HS-27A (cell line): ENCODE measurements at regions not wholly inside any gene's neighbourhood (a gene's known extent, or its start where the extent isn't known, plus 50 kb on each side); places are given as distances from the start of the nearest gene placed in this dataset.
"Not testable (repeated sequence)": the region's sequence is repeated elsewhere in the genome, so short reads cannot be mapped to it uniquely, and the experiment has no call there.

ENCODE experiments used
- DNase-seq: peaks from one replicate; pipeline ENCODE4 v3.0.0-alpha.2; 2012; ENCODE audit warnings: low read depth, missing footprints

DNA sequence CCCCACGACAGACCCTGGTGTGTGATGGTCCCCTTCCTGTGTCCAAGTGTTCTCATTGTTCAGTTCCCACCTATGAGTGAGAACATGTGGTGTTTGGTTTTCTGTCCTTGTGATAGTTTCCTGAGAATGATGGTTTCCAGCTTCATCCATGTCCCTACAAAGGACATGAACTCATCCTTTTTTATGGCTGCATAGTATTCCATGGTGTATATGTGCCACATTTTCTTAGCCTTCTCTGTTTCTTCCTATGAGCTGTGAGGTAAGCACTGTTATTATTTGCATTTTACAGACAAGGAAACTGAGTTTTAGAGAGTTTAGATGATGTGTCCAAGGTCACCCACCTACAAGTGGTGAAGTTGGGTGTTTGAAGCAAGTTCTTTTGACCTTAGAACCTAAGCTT is 51.1 kb upstream of the BNC1 start:
- DNase-seq = not testable (repeated sequence)

DNA sequence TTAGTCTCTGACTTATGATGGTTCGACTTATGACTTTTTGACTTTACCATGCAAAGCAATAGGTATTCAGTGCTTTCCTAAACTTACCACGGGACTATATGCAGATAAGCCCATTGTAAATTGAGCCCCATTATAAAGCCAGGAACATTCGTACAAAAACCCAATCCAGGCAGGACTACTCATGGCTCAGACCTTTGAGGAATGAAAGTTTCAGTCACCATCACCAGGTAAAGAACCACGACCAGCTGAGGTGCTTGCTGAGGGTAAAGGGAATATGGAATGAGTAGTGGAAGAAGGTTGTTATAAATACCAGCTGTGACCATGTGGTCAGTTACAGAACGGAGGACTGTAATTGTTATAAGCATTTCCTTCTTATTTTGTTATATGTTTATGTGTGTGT is 54.9 kb upstream of the BNC1 start:
- no peak for DNase-seq

DNA sequence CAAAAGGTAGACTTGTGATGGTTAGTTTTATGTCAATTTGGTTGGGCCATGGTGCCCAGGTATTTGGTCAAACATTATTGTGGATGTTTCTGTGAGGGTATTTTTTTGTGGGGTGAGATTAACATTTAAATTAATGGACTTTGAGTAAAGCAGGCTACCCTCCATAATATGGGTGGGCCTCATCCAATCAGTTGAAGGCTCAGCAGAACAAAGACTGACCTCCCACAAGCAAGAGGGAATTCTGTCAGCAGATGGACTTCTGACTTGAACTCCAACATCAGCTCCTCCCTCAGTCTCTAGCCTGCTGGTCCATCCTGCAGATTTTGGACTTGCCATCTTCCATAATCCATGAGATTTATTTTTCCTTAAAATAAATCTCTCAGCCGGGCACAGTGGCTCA is 55.6 kb upstream of the BNC1 start:
- DNase-seq = no peak

DNA sequence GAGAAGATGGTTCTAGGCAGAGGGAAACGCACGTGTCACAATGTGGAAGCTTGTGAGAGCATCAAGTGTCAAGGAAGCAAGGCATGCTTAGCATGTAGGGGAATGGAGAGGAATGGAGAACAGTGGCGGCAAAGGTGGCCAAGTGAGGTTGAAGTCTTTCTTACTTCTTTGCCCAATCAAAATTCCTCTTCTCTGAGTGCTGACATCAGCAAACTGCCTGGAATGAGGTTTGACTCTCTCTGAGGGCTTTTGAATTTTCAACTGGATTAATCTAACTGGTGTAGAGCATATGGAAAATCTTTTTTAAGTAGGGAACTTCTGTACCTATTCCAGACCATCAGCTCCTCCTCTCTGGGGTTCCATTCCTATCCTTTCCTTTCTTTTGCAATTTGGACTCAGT is 61.9 kb upstream of the BNC1 start:
- no peak for DNase-seq

DNA sequence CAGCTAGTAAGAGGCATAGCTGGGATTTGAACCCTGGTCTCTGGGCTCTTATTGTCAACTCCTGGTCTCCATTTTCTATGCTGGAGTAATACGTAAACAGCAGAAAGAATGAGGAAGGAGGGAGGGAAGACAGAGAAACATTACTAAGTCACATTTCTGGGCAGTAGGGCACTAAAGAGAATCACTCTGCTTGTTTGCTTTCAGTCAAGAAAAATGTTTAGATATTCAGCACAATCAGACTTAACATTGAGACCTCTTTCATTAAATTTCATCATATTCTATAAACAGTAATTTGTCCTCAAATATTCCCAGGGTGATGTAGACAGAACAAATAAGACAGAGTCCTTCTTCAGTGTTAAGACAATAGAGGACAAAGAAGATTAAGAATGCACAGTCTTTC is 67.7 kb upstream of the BNC1 start:
- DNase-seq = no peak

DNA sequence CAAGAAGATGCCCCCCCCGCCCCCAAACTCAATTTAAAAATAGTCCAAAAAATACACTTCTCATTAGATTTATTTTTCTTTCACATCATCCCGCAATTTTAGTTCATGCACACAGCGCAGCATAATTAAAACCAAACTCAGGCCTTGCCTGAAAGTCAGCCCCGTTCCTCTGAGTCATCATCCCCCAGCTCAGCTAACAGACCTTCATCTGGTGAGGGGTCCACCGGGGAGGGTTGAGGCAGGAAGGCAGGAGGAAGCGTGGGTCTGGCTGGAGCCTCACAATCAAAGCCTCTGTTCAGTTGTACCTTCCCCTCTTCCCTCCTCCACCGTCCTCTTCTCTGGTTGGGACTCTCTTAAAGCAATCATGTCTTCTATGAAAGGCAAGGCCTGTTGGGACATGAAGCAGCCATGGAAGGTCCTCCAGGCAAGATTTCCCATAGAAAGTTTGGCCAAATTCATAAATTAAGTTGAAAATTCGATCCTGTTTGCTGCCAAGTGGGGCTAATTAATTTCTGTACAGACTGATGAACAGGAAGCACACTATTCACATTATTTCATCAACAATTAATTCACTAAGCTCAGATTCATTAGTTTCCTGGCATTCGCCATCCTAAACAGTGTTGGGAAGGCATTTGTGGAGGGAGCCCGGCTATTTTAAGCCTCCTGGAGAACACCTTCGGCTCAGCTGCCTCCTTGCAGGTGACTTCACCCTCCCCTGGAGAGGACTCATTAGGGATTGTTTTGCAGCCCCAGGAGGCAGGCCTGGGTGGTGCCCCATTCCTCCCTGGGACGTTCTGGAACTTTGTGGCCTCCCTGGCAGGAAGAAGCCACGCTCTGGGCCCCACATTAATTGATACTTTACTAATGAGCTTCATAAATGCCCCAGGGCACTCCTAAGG is 72.3 kb upstream of the BNC1 start:
- no peak for DNase-seq

DNA sequence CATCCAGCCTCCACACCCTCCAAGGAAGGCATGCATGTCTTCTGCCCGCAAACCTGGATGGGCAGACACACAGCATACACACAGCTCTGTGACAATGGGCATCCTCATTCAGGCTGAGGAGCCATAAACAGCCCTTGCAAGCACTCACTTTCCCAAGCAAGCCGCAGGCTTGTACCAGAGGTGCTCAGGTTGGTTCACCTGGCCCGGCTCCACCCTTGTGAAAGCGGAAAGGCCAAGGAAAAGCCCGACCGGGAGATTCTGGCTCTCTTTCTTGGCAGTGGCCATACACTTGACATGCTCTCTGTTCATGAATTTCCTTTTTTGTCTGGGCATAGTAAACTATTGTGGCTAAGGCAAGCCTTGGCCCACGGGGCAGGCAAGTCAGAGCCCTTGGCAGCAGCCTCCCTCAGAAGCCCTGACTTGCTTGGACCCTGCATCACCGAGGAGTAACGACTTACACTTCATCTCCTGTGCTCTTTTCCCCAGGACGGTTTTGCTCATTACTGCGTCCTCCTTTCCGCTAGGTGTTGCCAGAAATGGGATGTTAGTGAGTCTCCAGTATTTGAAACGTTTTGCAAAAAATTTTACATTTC is 74.6 kb upstream of the BNC1 start:
- no peak for DNase-seq

DNA sequence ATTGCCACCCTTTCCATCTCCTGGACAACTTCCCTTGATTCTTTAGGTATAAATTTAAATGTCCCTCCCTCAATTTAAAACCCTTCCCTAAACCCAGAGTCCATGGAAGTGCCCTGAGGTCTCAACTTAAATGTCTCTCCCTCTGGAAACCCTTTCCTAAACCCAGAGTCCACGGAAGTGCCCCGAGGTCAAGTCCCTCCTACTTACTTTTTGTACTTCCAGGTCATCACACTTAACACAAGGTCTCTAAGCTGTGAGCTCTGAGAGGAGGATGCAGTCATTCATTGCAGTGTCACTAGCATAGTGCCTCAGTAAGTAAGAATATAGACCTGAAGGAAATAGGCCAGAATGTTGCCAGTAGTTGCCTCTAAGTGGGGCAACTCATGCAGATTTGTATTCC is 78.2 kb upstream of the BNC1 start:
- no peak for DNase-seq

DNA sequence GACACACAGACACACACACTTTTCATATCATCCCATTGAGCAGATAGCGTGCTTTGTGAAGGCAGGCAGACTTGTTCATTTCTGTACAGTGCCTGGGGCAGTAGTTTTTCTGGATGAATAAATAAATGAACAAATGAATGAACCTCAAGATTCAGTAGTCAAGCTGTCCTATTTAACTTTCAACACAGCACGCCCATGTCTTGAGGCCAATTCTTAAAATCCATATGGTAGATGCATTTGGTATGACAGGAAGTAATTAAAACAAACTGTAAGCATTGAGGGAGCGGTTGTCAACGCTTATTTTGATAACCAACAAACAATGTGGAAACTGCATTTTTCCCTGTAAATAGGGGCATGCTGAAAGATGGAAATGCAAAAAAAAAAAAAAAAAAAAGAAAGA is 80.0 kb upstream of the BNC1 start:
- no peak for DNase-seq

DNA sequence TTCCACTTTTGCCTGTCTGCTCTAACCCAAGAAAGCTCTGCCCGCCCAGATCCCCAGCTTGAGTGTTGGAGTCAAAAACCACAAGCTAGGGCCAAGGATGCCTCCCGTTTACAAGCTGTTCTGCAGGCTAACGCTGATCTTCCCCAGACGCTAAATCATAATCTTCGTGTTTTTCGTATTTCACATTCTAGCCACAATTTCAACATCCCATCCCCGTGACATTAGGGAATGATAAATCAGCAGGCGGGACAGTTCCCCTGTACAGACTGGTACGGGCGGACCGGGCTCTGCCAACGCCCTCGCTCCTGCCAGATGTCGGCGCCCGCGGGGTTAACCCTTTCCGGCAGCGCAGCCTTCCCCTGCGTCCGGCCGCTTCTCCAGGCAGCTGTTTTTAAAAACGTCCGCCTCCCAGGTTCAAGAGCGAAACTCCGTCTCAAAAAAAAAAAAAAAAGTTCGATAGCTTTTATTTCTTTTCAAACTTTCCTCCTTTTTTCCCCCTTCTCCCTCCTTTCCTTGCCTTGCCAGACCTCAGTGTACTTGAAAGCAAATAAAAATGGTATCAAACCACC is 81.0 kb upstream of the BNC1 start:
- DNase-seq = peak; percentile 34

DNA sequence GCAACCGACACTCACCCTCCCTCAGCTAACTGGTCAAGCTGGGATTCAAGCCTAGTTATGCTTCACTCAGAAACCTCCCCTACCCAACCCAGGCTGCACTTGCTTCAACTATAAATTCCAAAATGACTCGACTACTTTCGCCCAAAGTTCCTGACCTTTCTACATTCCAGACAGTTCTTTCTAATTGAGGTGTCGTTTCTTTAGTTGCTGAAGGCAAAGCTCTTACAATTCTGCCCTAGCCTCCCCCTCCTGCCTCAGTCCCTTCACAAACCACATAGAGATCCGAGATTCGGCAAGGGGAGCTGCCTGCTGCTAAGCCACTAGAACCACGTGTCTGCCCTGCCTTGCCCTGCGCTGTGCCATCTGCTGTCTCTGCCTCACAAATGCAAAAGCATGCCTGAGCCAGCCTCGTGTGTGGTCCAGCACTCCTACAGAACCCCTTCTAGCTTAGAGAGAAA is 74.7 kb upstream of the SH3GL3 start:
- peak; percentile 46 for DNase-seq

DNA sequence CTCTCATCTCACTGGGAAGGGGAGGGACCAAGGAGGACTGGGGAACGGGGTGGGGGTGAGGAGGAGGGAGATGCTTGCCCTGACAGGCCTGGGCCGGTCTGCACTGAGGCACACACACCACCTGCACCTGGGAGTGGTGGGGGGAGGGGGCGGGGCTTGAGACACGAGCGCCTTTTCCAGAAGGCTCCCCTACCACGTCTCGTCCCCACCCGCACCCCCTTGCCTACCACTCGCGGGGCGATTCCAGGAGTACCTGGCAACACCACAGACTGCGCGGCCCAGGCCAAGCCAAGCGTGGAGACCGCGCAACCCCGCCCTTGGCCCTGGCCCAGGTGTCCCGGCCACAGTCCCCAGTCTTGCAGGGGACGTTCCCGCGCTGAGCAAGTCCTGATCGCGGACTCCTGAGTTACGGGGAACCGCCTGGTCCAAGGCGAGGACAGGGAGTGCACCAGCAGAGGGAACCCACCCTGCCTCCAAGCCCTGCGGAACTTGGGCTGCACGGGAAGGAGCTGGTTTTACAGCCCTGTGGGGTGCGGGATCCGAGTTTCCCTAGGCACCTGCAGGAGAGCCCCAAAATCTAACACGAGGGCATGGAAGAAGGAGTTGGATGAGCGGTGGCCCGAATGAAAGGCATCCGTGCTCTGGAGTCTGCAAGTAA is 68.1 kb upstream of the SH3GL3 start:
- no peak for DNase-seq

DNA sequence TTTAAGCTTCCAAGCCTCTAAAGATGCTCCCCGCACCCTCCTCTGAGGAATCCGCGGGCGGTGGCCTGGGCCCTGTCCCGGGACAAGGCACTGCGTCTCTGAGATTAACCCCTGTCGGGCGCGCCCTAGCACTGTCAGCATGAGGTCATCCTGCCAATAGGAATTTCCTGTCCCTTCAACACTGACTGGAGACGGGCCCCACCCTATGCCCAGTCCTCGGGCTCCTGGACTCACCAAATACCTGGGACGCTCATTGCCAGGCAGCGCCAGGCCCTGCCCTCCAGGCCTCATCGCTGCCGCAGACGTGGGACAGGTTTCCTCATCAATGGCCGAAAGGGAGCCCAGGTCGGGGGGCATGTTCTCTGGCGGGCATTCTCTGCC is 67.6 kb upstream of the SH3GL3 start:
- peak; percentile 88 for DNase-seq

DNA sequence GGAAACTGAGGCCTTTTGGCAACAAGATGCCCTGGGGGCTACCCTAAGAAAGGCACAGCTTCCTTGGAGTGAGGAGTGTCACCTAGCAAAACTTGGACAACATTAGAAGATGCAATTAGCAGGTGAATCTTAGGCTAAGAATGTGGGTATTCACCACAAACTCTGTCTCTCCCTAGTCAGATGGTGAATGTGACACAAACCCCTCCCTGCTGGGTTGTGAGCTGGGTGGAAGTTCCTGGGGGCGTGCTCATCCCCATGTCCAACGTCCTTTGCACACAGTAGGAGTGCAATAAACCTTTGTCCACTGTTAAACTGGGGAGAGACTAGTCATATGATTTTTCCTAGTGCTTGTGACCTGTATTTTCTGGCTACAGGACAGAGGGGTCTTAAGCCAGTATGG is 67.1 kb upstream of the SH3GL3 start:
- DNase-seq = peak; percentile 52

DNA sequence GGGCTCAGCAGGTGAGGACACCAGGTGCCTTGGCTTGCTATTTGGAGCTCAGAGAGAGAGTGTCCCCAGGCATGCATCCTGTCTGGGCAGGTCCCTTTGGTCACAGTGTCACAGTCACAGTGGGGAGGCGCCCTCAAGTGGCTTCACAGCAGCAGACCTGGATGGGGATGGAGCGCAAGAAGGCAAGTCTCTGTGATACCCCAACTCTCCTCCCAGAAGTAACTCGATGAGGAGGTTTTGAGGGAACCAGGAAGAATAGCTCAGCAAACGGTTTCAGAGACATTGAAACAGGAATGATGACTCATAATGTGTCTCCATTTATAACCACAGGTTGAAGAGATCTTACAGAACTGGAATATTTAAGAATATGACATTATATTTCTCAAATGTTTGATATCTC is 66.5 kb upstream of the SH3GL3 start:
- peak; percentile 61 for DNase-seq

DNA sequence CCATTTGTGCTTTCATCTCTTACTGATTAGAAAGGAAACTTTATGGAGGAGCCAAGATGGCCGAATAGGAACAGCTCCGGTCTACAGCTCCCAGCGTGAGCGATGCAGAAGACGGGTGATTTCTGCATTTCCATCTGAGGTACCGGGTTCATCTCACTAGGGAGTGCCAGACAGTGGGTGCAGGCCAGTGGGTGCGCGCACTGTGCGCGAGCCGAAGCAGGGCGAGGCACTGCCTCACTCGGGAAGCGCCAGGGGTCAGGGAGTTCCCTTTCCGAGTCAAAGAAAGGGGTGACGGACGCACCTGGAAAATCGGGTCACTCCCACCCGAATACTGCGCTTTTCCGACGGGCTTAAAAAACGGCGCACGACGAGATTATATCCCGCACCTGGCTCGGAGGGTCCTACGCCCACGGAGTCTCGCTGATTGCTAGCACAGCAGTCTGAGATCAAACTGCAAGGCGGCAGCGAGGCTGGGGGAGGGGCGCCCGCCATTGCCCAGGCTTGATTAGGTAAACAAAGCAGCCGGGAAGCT is 63.5 kb upstream of the SH3GL3 start:
- DNase-seq = not testable (repeated sequence)

DNA sequence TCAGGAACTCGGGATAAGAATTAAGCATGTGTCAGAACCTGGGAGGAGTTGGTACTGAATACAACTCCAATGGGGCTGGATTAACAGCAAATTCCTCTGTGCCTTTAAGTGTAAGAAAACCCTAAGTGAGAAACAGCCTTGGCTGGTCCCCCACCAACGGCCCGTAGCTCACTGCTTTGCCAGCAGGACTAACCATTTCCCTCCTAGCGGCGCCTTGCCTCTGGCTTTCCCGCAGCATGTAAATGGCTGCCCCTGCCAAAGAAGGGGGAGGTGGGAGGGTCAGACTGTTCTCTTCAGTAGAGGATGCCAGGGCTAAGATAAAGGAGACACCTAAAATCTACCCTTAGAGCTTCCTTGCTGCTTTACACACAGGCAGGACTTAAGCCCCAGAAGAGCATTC is 51.0 kb upstream of the SH3GL3 start:
- DNase-seq = no peak
